GM23338 (cell line): ENCODE measurements at regions not wholly inside any gene's neighbourhood (a gene's known extent, or its start where the extent isn't known, plus 50 kb on each side); places are given as distances from the start of the nearest gene placed in this dataset.

ENCODE experiments used
- ATAC-seq: fragments of 200-7000 bp; cut with Tn5 transposase; 3 replicates; pipeline ENCODE4 v1.9.1; 2020
- DNase-seq: peaks from one replicate; pipeline ENCODE4 v3.0.0-alpha.2; 2015; ENCODE audit warnings: low spot score
- H2AFZ ChIP-seq: fragments of 200-600 bp; sonication (generic); 2 replicates; pipeline ENCODE4 v1.8.0; 2016; ENCODE audit warnings: antibody characterized with exemption, mild to moderate bottlenecking, moderate library complexity
- H3F3A ChIP-seq: fragments of 200-600 bp; sonication (generic); replicated peaks from 2 replicates; pipeline ENCODE4 v1.8.0; 2017; ENCODE audit warnings: antibody characterized with exemption, mixed run types, low read depth
- H3K27ac ChIP-seq: fragments of 200-600 bp; sonication (generic); 2 replicates; pipeline ENCODE4 v1.6.1; 2016; ENCODE audit warnings: low read depth
- H3K27me3 ChIP-seq: fragments of 200-600 bp; sonication (generic); 2 replicates; pipeline ENCODE4 v1.8.0; 2016; ENCODE audit warnings: mild to moderate bottlenecking, mixed run types, moderate library complexity; ENCODE audit not compliant: insufficient read depth
- H3K36me3 ChIP-seq: fragments of 200-600 bp; sonication (generic); 2 replicates; pipeline ENCODE4 v1.8.0; 2016; ENCODE audit warnings: mild to moderate bottlenecking; ENCODE audit not compliant: insufficient read depth
- H3K4me1 ChIP-seq: fragments of 200-600 bp; sonication (generic); 2 replicates; pipeline ENCODE4 v1.8.0; 2016; ENCODE audit warnings: mild to moderate bottlenecking, moderate library complexity; ENCODE audit not compliant: insufficient read depth
- H3K4me2 ChIP-seq: fragments of 200-600 bp; sonication (generic); 2 replicates; pipeline ENCODE4 v1.7.1; 2017; ENCODE audit warnings: mixed run types
- H3K4me3 ChIP-seq: fragments of 200-600 bp; sonication (generic); 2 replicates; pipeline ENCODE4 v1.6.1; 2016; ENCODE audit warnings: mixed run types
- H3K79me2 ChIP-seq: fragments of 200-600 bp; sonication (generic); replicated peaks from 2 replicates; pipeline ENCODE4 v1.8.0; 2017; ENCODE audit warnings: mild to moderate bottlenecking; ENCODE audit not compliant: insufficient read depth
- H3K9me2 ChIP-seq: fragments of 200-600 bp; sonication (generic); 2 replicates; pipeline ENCODE4 v1.8.0; 2017; ENCODE audit not compliant: insufficient read depth
- H4K20me1 ChIP-seq: fragments of 200-600 bp; sonication (generic); replicated peaks from 2 replicates; pipeline ENCODE4 v1.8.0; 2017; ENCODE audit warnings: mild to moderate bottlenecking; ENCODE audit not compliant: insufficient read depth
- H3K27ac Mint-ChIP-seq: 2 replicates; pipeline ENCODE4 v1.8.0; 2020; ENCODE audit warnings: inconsistent platforms, mild to moderate bottlenecking, moderate library complexity, mixed read lengths
- H3K27me3 Mint-ChIP-seq: 3 replicates; pipeline ENCODE4 v1.8.0; 2022; ENCODE audit warnings: low read depth, mild to moderate bottlenecking, moderate library complexity, mixed read lengths, inconsistent platforms; ENCODE audit not compliant: insufficient read depth, poor library complexity
- H3K36me3 Mint-ChIP-seq: 3 replicates; pipeline ENCODE4 v1.8.0; 2021; ENCODE audit warnings: low read depth, mild to moderate bottlenecking, inconsistent platforms, moderate library complexity, mixed read lengths
- H3K4me1 Mint-ChIP-seq: 3 replicates; pipeline ENCODE4 v1.8.0; 2020; ENCODE audit warnings: mild to moderate bottlenecking, inconsistent platforms, mixed read lengths
- H3K4me3 Mint-ChIP-seq: 3 replicates; pipeline ENCODE4 v1.8.0; 2021; ENCODE audit warnings: moderate library complexity, mild to moderate bottlenecking, inconsistent platforms, mixed read lengths
- H3K9me3 Mint-ChIP-seq: 3 replicates; pipeline ENCODE4 v1.8.0; 2020; ENCODE audit warnings: moderate library complexity, mild to moderate bottlenecking, inconsistent platforms, mixed read lengths
- CREB1 ChIP-seq: fragments of 250-450 bp; sonication (Bioruptor Pico); IDR thresholded peaks from 2 replicates; pipeline ENCODE4 v1.5.0; 2020; ENCODE audit warnings: low read depth, mild to moderate bottlenecking, moderate library complexity
- CTCF ChIP-seq, 2 experiments: fragments of 200-600 bp in 1 of 2; sonication (generic) in 1 of 2; conservative IDR thresholded peaks; 2 replicates each; pipeline versions ENCODE4 v1.5.1 to v1.6.1; 2016 to 2017; ENCODE audit warnings: antibody characterized with exemption in 2 of 2, low read depth in 2 of 2, mild to moderate bottlenecking in 2 of 2, moderate library complexity in 1 of 2
- ETS1 ChIP-seq: IDR thresholded peaks from 2 replicates; pipeline ENCODE4 v1.6.1; 2016; ENCODE audit warnings: antibody characterized with exemption
- EZH2 ChIP-seq: fragments of 200-600 bp; sonication (generic); IDR thresholded peaks from one replicate; pipeline ENCODE4 v1.8.0; 2017; ENCODE audit warnings: antibody characterized with exemption, mild to moderate bottlenecking, low read depth; ENCODE audit not compliant: unreplicated experiment
- EZH2phosphoT487 ChIP-seq: fragments of 200-600 bp; sonication (generic); IDR thresholded peaks from one replicate; pipeline ENCODE4 v1.8.1; 2018; ENCODE audit warnings: antibody characterized with exemption; ENCODE audit not compliant: unreplicated experiment
- JUNB ChIP-seq: IDR thresholded peaks from one replicate; pipeline ENCODE4 v1.6.1; 2016; ENCODE audit warnings: antibody characterized with exemption; ENCODE audit not compliant: unreplicated experiment
- NANOG ChIP-seq: IDR thresholded peaks from 2 replicates; pipeline ENCODE4 v1.6.1; 2016; ENCODE audit warnings: antibody characterized with exemption, borderline replicate concordance
- POLR2AphosphoS5 ChIP-seq: IDR thresholded peaks from 2 replicates; pipeline ENCODE4 v1.6.1; 2016; ENCODE audit warnings: antibody characterized with exemption, low read depth
- REST ChIP-seq: IDR thresholded peaks from one replicate; pipeline ENCODE4 v1.6.1; 2018; ENCODE audit warnings: antibody characterized with exemption; ENCODE audit not compliant: unreplicated experiment
- STAT1 ChIP-seq: IDR thresholded peaks from one replicate; pipeline ENCODE4 v1.6.1; 2016; ENCODE audit warnings: antibody characterized with exemption; ENCODE audit not compliant: unreplicated experiment
- ZNF114 ChIP-seq: fragments of 250-450 bp; sonication (Bioruptor Pico); IDR thresholded peaks from 2 replicates; pipeline ENCODE4 v1.5.0; 2020; ENCODE audit warnings: mild to moderate bottlenecking, moderate library complexity
- ZNF331 ChIP-seq: fragments of 250-450 bp; sonication (Bioruptor Pico); IDR thresholded peaks from 2 replicates; pipeline ENCODE4 v1.5.0; 2020; ENCODE audit warnings: low read depth, mild to moderate bottlenecking, moderate library complexity
- ZNF462 ChIP-seq: fragments of 250-450 bp; sonication (Bioruptor Pico); IDR thresholded peaks from 2 replicates; pipeline ENCODE4 v1.5.0; 2020; ENCODE audit warnings: mild to moderate bottlenecking, moderate library complexity

GRCh38 chr13:73129023-73129422 lies 70.2 kb downstream of the KLF5 start:
- Mint-ChIP-seq H3K4me3 (no peak overlapping the region), H3K27me3 (no peaks in the 10 kb centered on the region)
- TF ChIP-seq CREB1 (CRISPR knock-in tag) (no peak), JUNB (no peak), EZH2phosphoT487 (no peak), EZH2 (no peak), POLR2AphosphoS5 (no peak), CTCF (conservative IDR thresholded peaks at IDR 0.05; ENCODE audit: low read depth in 2 of 2) (no peak), NANOG (no peak), ZNF331 (no peak), STAT1 (no peak), REST (no peak), ZNF462 (CRISPR knock-in tag) (no peak), ZNF114 (CRISPR knock-in tag) (no peak), ETS1 (no peak)

More at GRCh38 chr13:73129023-73129422, 70.2 kb downstream of the KLF5 start:
- no peaks in the 10 kb centered on the region for H3K27me3 ChIP-seq
- H3K4me1 ChIP-seq, result no peaks in the 10 kb centered on the region
- H3K79me2 ChIP-seq, result no peaks in the 10 kb centered on the region
- no peak overlapping the region for H2AFZ ChIP-seq
- H3K4me3 ChIP-seq, result no peak overlapping the region
- ATAC-seq (no peak), DNase-seq (no peak)
- H3F3A ChIP-seq, result no peaks in the 10 kb centered on the region
- Mint-ChIP-seq H3K36me3 (no peaks in the 10 kb centered on the region), H3K9me3 (peaks cover 2% of the 10 kb centered on the region; the same call in 1 of the 3 replicates), H3K27ac (no peak overlapping the region), H3K4me1 (no peaks in the 10 kb centered on the region)
- H3K36me3 ChIP-seq, result no peaks in the 10 kb centered on the region
- no peaks in the 10 kb centered on the region for H4K20me1 ChIP-seq
- no peak overlapping the region for H3K4me2 ChIP-seq
- peaks cover 5% of the 10 kb centered on the region; the same call in 1 of the 2 replicates for H3K9me2 ChIP-seq
- no peak overlapping the region for H3K27ac ChIP-seq
